MCF 10A (cell line): ENCODE measurements at regions not wholly inside any gene's neighbourhood (a gene's known extent, or its start where the extent isn't known, plus 50 kb on each side); places are given as distances from the start of the nearest gene placed in this dataset.
"Not testable (repeated sequence)": the region's sequence is repeated elsewhere in the genome, so short reads cannot be mapped to it uniquely, and the experiment has no call there.

Source experiments
- BruUV-seq: library from RNA; stranded (reverse); fragments of 400-500 nt; replicated peaks from 2 replicates; lab custom pipeline; 2021; lab: Mats Ljungman, UMichigan
- CTCF ChIA-PET: fragments of 300-600 bp; sonication (Branson Sonifier 250); formaldehyde crosslinking; extraction: SDS; loops from one replicate; lab custom pipeline; 2021; ENCODE audit warnings: antibody characterized with exemption, inconsistent platforms; lab: Yijun Ruan, JAX
- POLR2A ChIA-PET: fragments of 300-600, 350-650 bp; sonication (Branson Sonifier 250); formaldehyde crosslinking; extraction: SDS; loops from one replicate; lab custom pipeline; 2020; ENCODE audit warnings: antibody characterized with exemption, inconsistent platforms; lab: Yijun Ruan, JAX
- DNase-seq: peaks from one replicate; pipeline ENCODE4 v3.0.0-alpha.2; 2018; ENCODE audit not compliant: unreplicated experiment
- H3K27ac Mint-ChIP-seq: one replicate; pipeline ENCODE4 v1.8.0; 2022; ENCODE audit warnings: mild to moderate bottlenecking, low read depth, mixed read lengths; ENCODE audit not compliant: unreplicated experiment
- H3K27me3 Mint-ChIP-seq: one replicate; pipeline ENCODE4 v1.8.0; 2022; ENCODE audit warnings: mixed read lengths; ENCODE audit not compliant: insufficient read depth, unreplicated experiment
- H3K36me3 Mint-ChIP-seq: one replicate; pipeline ENCODE4 v1.8.0; 2022; ENCODE audit warnings: mild to moderate bottlenecking, moderate library complexity, mixed read lengths; ENCODE audit not compliant: insufficient read depth, unreplicated experiment
- H3K4me1 Mint-ChIP-seq: one replicate; pipeline ENCODE4 v1.8.0; 2022; ENCODE audit warnings: mixed read lengths; ENCODE audit not compliant: insufficient read depth, unreplicated experiment
- H3K4me3 Mint-ChIP-seq: one replicate; pipeline ENCODE4 v1.8.0; 2022; ENCODE audit warnings: mild to moderate bottlenecking, moderate library complexity, mixed read lengths; ENCODE audit not compliant: unreplicated experiment
- H3K9me3 Mint-ChIP-seq: one replicate; pipeline ENCODE4 v1.8.0; 2022; ENCODE audit warnings: mixed read lengths; ENCODE audit not compliant: unreplicated experiment
- CTCF ChIP-seq: fragments of 200-600 bp; IDR thresholded peaks from one replicate; pipeline ENCODE4 v1.8.0; 2022; ENCODE audit warnings: antibody characterized with exemption, mild to moderate bottlenecking; ENCODE audit not compliant: unreplicated experiment
- intact Hi-C: fragments of 100-400 bp; cut with micrococcal nuclease; formaldehyde crosslinking; loops from 2 replicates; pipeline ENCODE4 v1.14.1; 2022

DNA sequence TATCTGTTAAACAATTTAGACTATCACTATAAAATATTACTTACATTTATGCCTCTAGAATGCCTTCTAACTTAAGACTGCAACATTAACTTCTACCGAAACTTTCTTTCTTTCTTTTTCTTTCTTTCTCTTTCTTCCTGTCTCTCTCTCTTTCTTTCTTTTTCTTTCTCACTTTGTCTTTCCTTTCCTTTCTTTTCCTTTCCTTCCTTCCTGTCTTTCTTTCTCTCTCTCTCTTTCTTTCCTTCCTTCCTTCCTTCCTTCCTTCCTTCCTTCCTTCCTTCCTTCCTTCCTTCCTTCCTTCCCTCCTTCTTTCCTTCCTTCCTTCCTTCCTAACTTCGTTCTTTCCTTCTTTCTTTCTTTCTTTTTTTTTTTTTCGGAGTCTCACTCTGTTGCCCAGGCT lies 1071.9 kb upstream of the ATXN8OS start:
- Mint-ChIP-seq H3K27ac (no peak overlapping the region), H3K9me3 (peaks cover 9% of the 10 kb centered on the region), H3K27me3 (no peaks in the 10 kb centered on the region), H3K4me1 (no peaks in the 10 kb centered on the region), H3K4me3 (no peak overlapping the region), H3K36me3 (no peaks in the 10 kb centered on the region)
- BruUV-seq = no TSS peak
- intact Hi-C loops = no loop called here
- POLR2A ChIA-PET = no interaction called here
- no peak for DNase-seq
- TF ChIP-seq CTCF = no peak
- CTCF ChIA-PET = no interaction called here

GRCh38 chr13:69028936-69029335 lies 1078.7 kb upstream of the ATXN8OS start:
- no peak for DNase-seq
- no peak overlapping the region for H3K27ac Mint-ChIP-seq
- no peaks in the 10 kb centered on the region for H3K36me3 Mint-ChIP-seq
- H3K27me3 Mint-ChIP-seq = no peaks in the 10 kb centered on the region
- ChIA-PET CTCF (no interaction called here), POLR2A (no interaction called here)
- no TSS peak for BruUV-seq
- H3K4me1 Mint-ChIP-seq = no peaks in the 10 kb centered on the region
- no peak overlapping the region for H3K4me3 Mint-ChIP-seq
- no peaks in the 10 kb centered on the region for H3K9me3 Mint-ChIP-seq
- TF ChIP-seq CTCF = no peak
- intact Hi-C loops = no loop called here

GRCh38 chr13:69020120-69020519 lies 1087.5 kb upstream of the ATXN8OS start:
- intact Hi-C loops = no loop called here
- ChIA-PET POLR2A (no interaction called here), CTCF (interaction anchor here (0.5 to 0.6 kb wide), 2 partner anchors 12 to 49 kb away, joined by 3 read pairs; no protein-coding TSS in a partner anchor)
- Mint-ChIP-seq H3K36me3 (no peaks in the 10 kb centered on the region), H3K4me3 (no peak overlapping the region), H3K27ac (no peak overlapping the region), H3K4me1 (no peaks in the 10 kb centered on the region), H3K9me3 (no peaks in the 10 kb centered on the region), H3K27me3 (no peaks in the 10 kb centered on the region)
- no TSS peak for BruUV-seq
- no peak for DNase-seq
- no peak for TF ChIP-seq CTCF

DNA sequence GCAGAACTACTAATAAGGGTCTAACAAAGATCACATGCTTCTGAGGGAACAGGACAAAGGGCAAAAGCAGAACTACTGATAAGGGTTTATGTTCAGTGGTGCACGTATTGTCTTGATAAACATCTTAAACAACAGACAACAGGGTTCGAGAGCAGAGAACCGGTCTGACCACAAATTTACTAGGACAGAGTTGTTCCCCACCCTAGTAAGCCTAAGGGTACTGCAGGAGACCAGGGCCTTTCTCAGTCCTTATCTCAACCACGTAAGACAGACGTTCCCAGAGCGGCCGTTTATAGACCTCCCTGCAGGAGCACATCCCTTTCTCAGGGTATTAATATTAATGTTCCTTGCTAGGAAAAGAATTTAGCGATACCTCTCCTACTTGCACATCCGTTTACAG lies 1089.5 kb upstream of the ATXN8OS start:
- BruUV-seq, H3K27ac Mint-ChIP-seq, intact Hi-C loops, H3K4me1 Mint-ChIP-seq, H3K9me3 Mint-ChIP-seq, H3K36me3 Mint-ChIP-seq, H3K27me3 Mint-ChIP-seq, H3K4me3 Mint-ChIP-seq, DNase-seq, POLR2A ChIA-PET, CTCF ChIA-PET: not testable (repeated sequence)

- no peak for TF ChIP-seq CTCF
- Mint-ChIP-seq H3K36me3 (no peaks in the 10 kb centered on the region), H3K4me1 (no peaks in the 10 kb centered on the region), H3K4me3 (no peak overlapping the region), H3K27ac (no peak overlapping the region), H3K9me3 (no peaks in the 10 kb centered on the region), H3K27me3 (no peaks in the 10 kb centered on the region)
- CTCF ChIA-PET = no interaction called here
- POLR2A ChIA-PET = no interaction called here
- BruUV-seq = no TSS peak
- intact Hi-C loops = no loop called here
- no peak for DNase-seq
These were observed 1096.8 kb upstream of the ATXN8OS start for GRCh38 chr13:69010789-69011188.
